GM12865 (cell line): ENCODE measurements at regions not wholly inside any gene's neighbourhood (a gene's known extent, or its start where the extent isn't known, plus 50 kb on each side); places are given as distances from the start of the nearest gene placed in this dataset.

Experiments used
- DNase-seq: peaks from one replicate; pipeline ENCODE4 v3.0.0; 2010; ENCODE audit warnings: low read depth
- H3K4me3 ChIP-seq: 2 replicates; pipeline ENCODE4 v1.5.1; 2011; ENCODE audit warnings: mild to moderate bottlenecking, low read depth, low read length, control low read depth
- CTCF ChIP-seq: IDR thresholded peaks from 2 replicates; pipeline ENCODE4 v1.5.1; 2011; ENCODE audit warnings: low read length, control low read depth, low read depth, inconsistent platforms; ENCODE audit not compliant: insufficient read depth; ENCODE audit errors: missing control alignments

DNA sequence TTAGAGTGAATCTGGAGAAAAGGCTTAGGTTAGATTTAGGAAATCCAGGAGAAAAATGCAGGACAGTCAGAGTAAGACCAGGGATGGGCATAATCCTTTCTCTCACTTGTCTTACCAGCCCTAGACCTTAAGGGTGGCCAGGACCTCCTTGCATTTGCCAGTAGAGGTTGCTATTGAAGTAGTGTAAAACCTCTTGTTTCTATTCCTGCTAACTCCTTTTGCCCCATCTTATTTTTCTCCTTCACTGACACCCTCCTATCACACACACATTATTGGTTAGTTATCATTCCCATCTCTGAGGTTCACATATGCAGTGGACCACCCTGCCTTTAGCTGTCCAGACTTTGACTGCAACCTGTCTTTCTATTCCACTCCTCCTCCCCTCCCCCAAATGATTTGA lies 75.0 kb upstream of the MACF1 start:
- TF ChIP-seq CTCF, result peak; percentile 24
- peak; percentile 16 for DNase-seq
- no peak overlapping the region for H3K4me3 ChIP-seq

DNA sequence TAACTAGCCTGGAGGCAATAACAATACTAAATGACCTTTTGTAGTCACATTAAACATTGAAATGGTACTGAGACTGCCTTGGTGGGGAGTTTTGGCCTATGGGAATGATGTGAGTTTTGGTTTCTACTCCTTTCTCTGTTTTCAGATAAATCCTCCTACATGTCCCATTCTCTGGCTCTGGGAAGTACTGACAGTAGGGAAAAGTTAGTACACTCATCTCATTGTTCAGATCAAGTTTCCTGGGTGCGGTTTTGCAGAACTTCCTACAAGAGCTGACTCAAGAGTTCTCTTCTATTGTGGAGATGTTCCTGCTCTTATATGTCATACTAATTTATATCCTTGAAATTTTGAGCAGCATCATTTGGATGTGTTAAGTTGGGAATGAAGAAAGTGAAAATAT lies 74.2 kb upstream of the MACF1 start:
- no peak for DNase-seq
- no peak for TF ChIP-seq CTCF
- H3K4me3 ChIP-seq, result no peak overlapping the region

GRCh38 chr1:39131940-39132339 lies 72.6 kb upstream of the MACF1 start:
- H3K4me3 ChIP-seq, result no peak overlapping the region
- DNase-seq, result no peak
- TF ChIP-seq CTCF, result no peak

- H3K4me3 ChIP-seq, result no peak overlapping the region
- DNase-seq, result no peak
These were observed 71.8 kb upstream of the MACF1 start for GRCh38 chr1:39132505-39133339.

GRCh38 chr1:39133340-39133684 lies 71.2 kb upstream of the MACF1 start:
- TF ChIP-seq CTCF, result no peak
- no peak overlapping the region for H3K4me3 ChIP-seq
- no peak for DNase-seq

More at GRCh38 chr1:39132505-39133339, 71.8 kb upstream of the MACF1 start:
- no peak for TF ChIP-seq CTCF

DNA sequence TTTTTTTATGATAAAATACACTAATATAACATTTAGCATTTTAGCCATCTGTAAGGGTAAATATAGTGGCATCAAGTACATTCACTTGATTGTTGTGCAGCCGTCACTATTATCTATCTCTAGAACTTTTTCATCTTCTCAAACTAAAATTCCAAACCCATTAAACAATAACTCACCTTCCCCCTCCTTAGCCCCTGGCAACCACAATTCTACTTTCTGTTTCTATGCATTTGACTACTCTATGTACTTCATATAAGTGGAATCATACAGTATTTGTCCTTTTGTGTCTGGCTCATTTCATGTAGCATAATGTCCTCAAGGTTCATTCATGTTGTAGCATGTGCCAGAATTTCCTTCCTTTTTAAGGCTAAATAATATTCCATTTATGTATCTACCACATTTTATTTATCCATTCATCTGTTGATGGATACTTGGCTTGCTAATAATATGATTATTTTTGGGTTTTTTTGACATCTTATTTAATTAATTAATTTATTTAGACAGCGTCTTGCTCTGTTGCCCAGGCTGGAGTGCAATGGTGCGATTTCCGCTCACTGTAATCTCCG lies 69.6 kb upstream of the MACF1 start:
- DNase-seq, result no peak
- no peak for TF ChIP-seq CTCF
- H3K4me3 ChIP-seq, result no peak overlapping the region

DNA sequence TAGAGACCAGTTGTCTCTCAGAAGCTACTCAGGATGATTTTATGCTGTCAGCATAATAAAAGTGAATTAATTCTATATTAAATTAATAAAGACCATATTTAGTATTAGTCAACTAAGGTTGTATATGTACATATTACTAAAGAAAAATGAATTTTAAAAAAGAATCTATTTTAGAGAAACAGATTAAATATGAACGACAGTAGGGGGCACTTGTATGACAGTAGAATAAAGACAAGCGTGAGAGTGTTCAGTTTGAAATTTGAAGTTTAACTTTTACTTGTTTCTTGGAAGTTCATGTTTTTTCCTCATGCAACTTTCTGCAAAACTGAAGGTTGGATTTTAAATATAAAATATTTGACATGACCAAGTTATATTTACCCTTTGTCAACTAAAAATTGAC lies 67.9 kb upstream of the MACF1 start:
- no peak for TF ChIP-seq CTCF
- no peak for DNase-seq
- H3K4me3 ChIP-seq, result no peak overlapping the region
